Testis (tissue), 2 donors: ENCODE measurements at regions not wholly inside any gene's neighbourhood (a gene's known extent, or its start where the extent isn't known, plus 50 kb on each side); places are given as distances from the start of the nearest gene placed in this dataset.

ENCODE experiments used
- DNase-seq: peaks from one replicate; pipeline ENCODE4 v3.0.0-alpha.2; 2019
- H3K27ac ChIP-seq, 2 donors: fragments of 200-600 bp; sonication (generic); one replicate each; pipeline ENCODE4 v1.5.1; 2019
- H3K27me3 ChIP-seq: fragments of 200-600 bp; sonication (generic); one replicate; pipeline ENCODE4 v1.5.1; 2019
- H3K36me3 ChIP-seq: fragments of 200-600 bp; sonication (generic); one replicate; pipeline ENCODE4 v1.5.1; 2017; ENCODE audit warnings: low read depth; ENCODE audit errors: missing control alignments
- H3K4me1 ChIP-seq: fragments of 200-600 bp; sonication (generic); one replicate; pipeline ENCODE4 v1.5.1; 2019
- H3K4me3 ChIP-seq, 2 donors: fragments of 200-600 bp; sonication (generic); one replicate each; pipeline ENCODE4 v1.5.1; 2017 to 2019
- H3K9me3 ChIP-seq: fragments of 200-600 bp; sonication (generic); one replicate; pipeline ENCODE4 v1.5.1; 2017
- POLR2A ChIP-seq: fragments of 450-650 bp; IDR thresholded peaks from one replicate; pipeline ENCODE4 v1.6.1; 2017; ENCODE audit warnings: antibody characterized with exemption, mild to moderate bottlenecking, moderate library complexity
- WGBS, 2 donors: methylation state at CpG; one replicate each; pipeline ENCODE4 v1.1.5; 2018; 5-methylcytosine and 5-hydroxymethylcytosine counted together
- intact Hi-C: fragments of 100-400 bp; cut with DNase I; formaldehyde crosslinking; loops from one replicate; pipeline ENCODE4 v1.15.1; 2023; ENCODE audit warnings: low total_unique reads
- TF ChIP-seq, protein P1 (sequence below), 3 experiments: fragments of 450-650 bp in 2 of 3; fragments of 200-600 bp in 1 of 3; sonication (generic) in 1 of 3; IDR thresholded peaks; one replicate each; pipeline ENCODE4 v1.5.1; 2016 to 2019; ENCODE audit warnings: antibody characterized with exemption in 3 of 3, mild to moderate bottlenecking in 2 of 3, moderate library complexity in 1 of 3

- H3K4me1 ChIP-seq = no peaks in the 10 kb centered on the region
- no peaks in the 10 kb centered on the region for H3K9me3 ChIP-seq
- 96% methylated on average over 7 to 10 of the region's 10 CpGs for WGBS, 2 donors
- no peak for DNase-seq
- no peak overlapping the region for H3K4me3 ChIP-seq
- TF ChIP-seq, protein P1, sequence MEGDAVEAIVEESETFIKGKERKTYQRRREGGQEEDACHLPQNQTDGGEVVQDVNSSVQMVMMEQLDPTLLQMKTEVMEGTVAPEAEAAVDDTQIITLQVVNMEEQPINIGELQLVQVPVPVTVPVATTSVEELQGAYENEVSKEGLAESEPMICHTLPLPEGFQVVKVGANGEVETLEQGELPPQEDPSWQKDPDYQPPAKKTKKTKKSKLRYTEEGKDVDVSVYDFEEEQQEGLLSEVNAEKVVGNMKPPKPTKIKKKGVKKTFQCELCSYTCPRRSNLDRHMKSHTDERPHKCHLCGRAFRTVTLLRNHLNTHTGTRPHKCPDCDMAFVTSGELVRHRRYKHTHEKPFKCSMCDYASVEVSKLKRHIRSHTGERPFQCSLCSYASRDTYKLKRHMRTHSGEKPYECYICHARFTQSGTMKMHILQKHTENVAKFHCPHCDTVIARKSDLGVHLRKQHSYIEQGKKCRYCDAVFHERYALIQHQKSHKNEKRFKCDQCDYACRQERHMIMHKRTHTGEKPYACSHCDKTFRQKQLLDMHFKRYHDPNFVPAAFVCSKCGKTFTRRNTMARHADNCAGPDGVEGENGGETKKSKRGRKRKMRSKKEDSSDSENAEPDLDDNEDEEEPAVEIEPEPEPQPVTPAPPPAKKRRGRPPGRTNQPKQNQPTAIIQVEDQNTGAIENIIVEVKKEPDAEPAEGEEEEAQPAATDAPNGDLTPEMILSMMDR (IDR thresholded peaks at IDR 0.05) = no peak
- TF ChIP-seq POLR2A = no peak
- no peak overlapping the region for H3K27ac ChIP-seq
- H3K36me3 ChIP-seq = no peaks in the 10 kb centered on the region
- intact Hi-C loops = no loop called here
- H3K27me3 ChIP-seq = no peaks in the 10 kb centered on the region
Observed at GRCh38 chr2:2874341-2874740, 503.3 kb downstream of the EIPR1 start.

GRCh38 chr2:2873450-2873811, 504.2 kb downstream of the EIPR1 start:
- no peak overlapping the region for H3K27ac ChIP-seq
- H3K9me3 ChIP-seq = no peaks in the 10 kb centered on the region
- 69 to 92% methylated on average over 7 of the region's 7 CpGs for WGBS, 2 donors
- no peak for TF ChIP-seq POLR2A
- TF ChIP-seq, protein P1 (IDR thresholded peaks at IDR 0.05) = no peak
- no peak for DNase-seq
- H3K36me3 ChIP-seq = no peaks in the 10 kb centered on the region
- no peaks in the 10 kb centered on the region for H3K27me3 ChIP-seq
- H3K4me1 ChIP-seq = no peaks in the 10 kb centered on the region
- intact Hi-C loops = no loop called here
- H3K4me3 ChIP-seq = no peak overlapping the region

- Histone ChIP-seq H3K27me3 (no peaks in the 10 kb centered on the region), H3K36me3 (no peaks in the 10 kb centered on the region), H3K4me3 (no peak overlapping the region), H3K4me1 (no peaks in the 10 kb centered on the region), H3K27ac (no peak overlapping the region), H3K9me3 (no peaks in the 10 kb centered on the region)
- no peak for TF ChIP-seq POLR2A
- TF ChIP-seq, protein P1 (IDR thresholded peaks at IDR 0.05) = no peak
- DNase-seq = no peak
- intact Hi-C loops = no loop called here
- WGBS, 2 donors = 71 to 91% methylated on average over 3 of the region's 3 CpGs
Observed at GRCh38 chr2:2872713-2873449, 504.7 kb downstream of the EIPR1 start.

GRCh38 chr2:2872309-2872617, 505.4 kb downstream of the EIPR1 start:
- H3K27ac ChIP-seq = no peak overlapping the region
- no peaks in the 10 kb centered on the region for H3K4me1 ChIP-seq
- intact Hi-C loops = no loop called here
- H3K27me3 ChIP-seq = no peaks in the 10 kb centered on the region
- TF ChIP-seq, protein P1 (IDR thresholded peaks at IDR 0.05) = no peak
- no peak for TF ChIP-seq POLR2A
- WGBS, 2 donors = 75 to 96% methylated on average over 12 to 15 of the region's 15 CpGs
- H3K9me3 ChIP-seq = no peaks in the 10 kb centered on the region
- no peak overlapping the region for H3K4me3 ChIP-seq
- H3K36me3 ChIP-seq = no peaks in the 10 kb centered on the region
- no peak for DNase-seq
